ENCODE measurements at regions not wholly inside any gene's neighbourhood (a gene's known extent, or its start where the extent isn't known, plus 50 kb on each side); places are given as distances from the start of the nearest gene placed in this dataset.

DNA sequence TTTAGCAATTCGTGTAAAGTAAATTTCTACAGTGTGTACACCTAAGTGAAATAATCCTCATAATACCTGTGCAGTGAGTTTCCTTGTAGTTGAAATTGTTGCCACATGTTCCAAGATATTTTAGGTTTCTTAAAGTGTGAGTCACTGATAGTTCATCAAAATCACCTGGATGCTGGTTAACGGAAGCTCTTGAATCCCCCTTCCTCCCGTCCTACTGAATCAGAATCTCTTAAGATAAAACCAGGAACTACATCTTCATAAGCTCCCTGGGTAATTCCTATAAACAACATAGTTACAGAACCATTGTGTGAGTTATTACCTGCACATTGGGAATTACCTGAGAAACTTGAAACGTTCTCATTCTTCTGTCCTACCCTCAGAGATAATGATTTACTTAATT is 197.4 kb upstream of the HS3ST1 start (continued):
- TF ChIP-seq, protein P1, sequence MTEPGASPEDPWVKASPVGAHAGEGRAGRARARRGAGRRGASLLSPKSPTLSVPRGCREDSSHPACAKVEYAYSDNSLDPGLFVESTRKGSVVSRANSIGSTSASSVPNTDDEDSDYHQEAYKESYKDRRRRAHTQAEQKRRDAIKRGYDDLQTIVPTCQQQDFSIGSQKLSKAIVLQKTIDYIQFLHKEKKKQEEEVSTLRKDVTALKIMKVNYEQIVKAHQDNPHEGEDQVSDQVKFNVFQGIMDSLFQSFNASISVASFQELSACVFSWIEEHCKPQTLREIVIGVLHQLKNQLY (CRISPR knock-in tag; IDR thresholded peaks at IDR 0.05): no peak
- TF ChIP-seq SP1 (CRISPR knock-in tag; conservative IDR thresholded peaks at IDR 0.05): no peak

DNA sequence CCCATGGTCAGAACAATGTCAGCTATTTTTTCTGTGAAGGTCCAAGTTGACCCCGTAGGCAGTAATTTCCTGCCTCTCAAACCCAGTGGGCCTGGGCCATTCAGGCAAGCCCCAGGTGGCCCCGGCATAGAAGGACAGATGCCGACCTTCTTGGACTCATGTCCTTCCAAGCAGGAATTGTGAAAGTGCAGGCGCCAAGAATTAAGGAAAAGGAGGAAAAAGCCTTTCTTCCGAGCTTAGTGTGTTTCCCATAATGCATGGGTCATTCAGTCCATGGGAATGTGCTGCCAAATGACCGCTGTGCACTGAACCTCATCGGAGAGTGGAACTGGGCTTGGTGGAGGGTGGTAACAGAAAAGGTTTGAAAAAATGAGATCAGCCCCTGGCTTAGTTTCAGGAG is 196.5 kb upstream of the HS3ST1 start:
- H3K4me3 Mint-ChIP-seq: no peak overlapping the region
- H3K27ac Mint-ChIP-seq: no peak overlapping the region
- H3K36me3 Mint-ChIP-seq: peaks cover 45% of the 10 kb centered on the region
- H3K27me3 Mint-ChIP-seq (ENCODE audit: low read depth): peaks cover 8% of the 10 kb centered on the region
- CTCF ChIA-PET: no interaction called here
- peaks cover 9% of the 10 kb centered on the region for H3K4me1 Mint-ChIP-seq
- H3K9me3 Mint-ChIP-seq: peaks cover 77% of the 10 kb centered on the region
- TF ChIP-seq ATF1 (CRISPR knock-in tag; IDR thresholded peaks at IDR 0.05) (no peak), ELF4 (CRISPR knock-in tag; IDR thresholded peaks at IDR 0.05; ENCODE audit: low read depth) (no peak), FOXK1 (CRISPR knock-in tag; IDR thresholded peaks at IDR 0.05) (no peak), ZBTB21 (CRISPR knock-in tag; IDR thresholded peaks at IDR 0.05; ENCODE audit: borderline replicate concordance) (no peak), ZNF263 (CRISPR knock-in tag; IDR thresholded peaks at IDR 0.05; ENCODE audit: low read depth) (no peak)
- TF ChIP-seq, protein P2, sequence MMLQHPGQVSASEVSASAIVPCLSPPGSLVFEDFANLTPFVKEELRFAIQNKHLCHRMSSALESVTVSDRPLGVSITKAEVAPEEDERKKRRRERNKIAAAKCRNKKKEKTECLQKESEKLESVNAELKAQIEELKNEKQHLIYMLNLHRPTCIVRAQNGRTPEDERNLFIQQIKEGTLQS (CRISPR knock-in tag; conservative IDR thresholded peaks at IDR 0.05): no peak
- TF ChIP-seq, protein P3, sequence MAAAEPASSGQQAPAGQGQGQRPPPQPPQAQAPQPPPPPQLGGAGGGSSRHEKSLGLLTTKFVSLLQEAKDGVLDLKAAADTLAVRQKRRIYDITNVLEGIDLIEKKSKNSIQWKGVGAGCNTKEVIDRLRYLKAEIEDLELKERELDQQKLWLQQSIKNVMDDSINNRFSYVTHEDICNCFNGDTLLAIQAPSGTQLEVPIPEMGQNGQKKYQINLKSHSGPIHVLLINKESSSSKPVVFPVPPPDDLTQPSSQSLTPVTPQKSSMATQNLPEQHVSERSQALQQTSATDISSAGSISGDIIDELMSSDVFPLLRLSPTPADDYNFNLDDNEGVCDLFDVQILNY (CRISPR knock-in tag; IDR thresholded peaks at IDR 0.05): no peak
- ATAC-seq (no peak), DNase-seq (ENCODE audit: low spot score) (no peak)
- POLR2A ChIA-PET: no interaction called here

DNA sequence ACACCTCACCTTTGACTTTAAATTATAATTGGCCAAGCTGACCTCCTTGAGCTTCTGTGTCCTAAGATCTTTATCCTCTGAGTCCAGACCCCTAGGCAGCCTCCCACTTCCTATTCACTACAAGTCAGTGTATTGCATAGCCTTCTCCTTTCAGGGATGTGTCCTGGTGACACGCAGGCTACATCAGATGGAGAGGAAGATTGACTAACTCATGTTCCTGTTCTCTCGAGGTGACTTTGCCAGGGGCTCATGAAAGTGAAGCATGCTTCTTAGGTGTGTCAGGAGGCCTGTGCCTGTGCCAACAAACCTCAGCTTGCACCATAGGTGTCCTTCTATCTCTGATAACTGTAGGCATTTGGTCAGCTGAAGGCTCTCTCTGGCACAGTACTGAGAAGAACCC is 195.7 kb upstream of the HS3ST1 start:
- peaks cover 43% of the 10 kb centered on the region for H3K36me3 Mint-ChIP-seq
- DNase-seq (ENCODE audit: low spot score): no peak
- CTCF ChIA-PET: no interaction called here
- H3K9me3 Mint-ChIP-seq: peaks cover 79% of the 10 kb centered on the region
- no peak overlapping the region for H3K27ac Mint-ChIP-seq
- TF ChIP-seq SMAD3 (CRISPR knock-in tag; IDR thresholded peaks at IDR 0.05; ENCODE audit: borderline replicate concordance) (no peak), NFE2L1 (CRISPR knock-in tag; IDR thresholded peaks at IDR 0.05) (no peak), NFYB (CRISPR knock-in tag; conservative IDR thresholded peaks at IDR 0.05; ENCODE audit: low read depth) (no peak), ZNF423 (CRISPR knock-in tag; IDR thresholded peaks at IDR 0.05) (no peak), MYBL2 (CRISPR knock-in tag; IDR thresholded peaks at IDR 0.05) (no peak), RORB (CRISPR knock-in tag; IDR thresholded peaks at IDR 0.05) (no peak), CBFB (CRISPR knock-in tag; IDR thresholded peaks at IDR 0.05; ENCODE audit: low read depth) (no peak), ZNF138 (CRISPR knock-in tag; conservative IDR thresholded peaks at IDR 0.05) (no peak), FOXK1 (CRISPR knock-in tag; IDR thresholded peaks at IDR 0.05) (no peak), ZNF232 (CRISPR knock-in tag; IDR thresholded peaks at IDR 0.05) (no peak), SMAD4 (CRISPR knock-in tag; IDR thresholded peaks at IDR 0.05) (no peak), SOX15 (CRISPR knock-in tag; IDR thresholded peaks at IDR 0.05) (no peak)
- TF ChIP-seq, protein P1 (CRISPR knock-in tag; IDR thresholded peaks at IDR 0.05): no peak
- TF ChIP-seq, protein P4, sequence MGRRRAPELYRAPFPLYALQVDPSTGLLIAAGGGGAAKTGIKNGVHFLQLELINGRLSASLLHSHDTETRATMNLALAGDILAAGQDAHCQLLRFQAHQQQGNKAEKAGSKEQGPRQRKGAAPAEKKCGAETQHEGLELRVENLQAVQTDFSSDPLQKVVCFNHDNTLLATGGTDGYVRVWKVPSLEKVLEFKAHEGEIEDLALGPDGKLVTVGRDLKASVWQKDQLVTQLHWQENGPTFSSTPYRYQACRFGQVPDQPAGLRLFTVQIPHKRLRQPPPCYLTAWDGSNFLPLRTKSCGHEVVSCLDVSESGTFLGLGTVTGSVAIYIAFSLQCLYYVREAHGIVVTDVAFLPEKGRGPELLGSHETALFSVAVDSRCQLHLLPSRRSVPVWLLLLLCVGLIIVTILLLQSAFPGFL (CRISPR knock-in tag; IDR thresholded peaks at IDR 0.05; ENCODE audit: borderline replicate concordance): no peak
- TF ChIP-seq, protein P5, sequence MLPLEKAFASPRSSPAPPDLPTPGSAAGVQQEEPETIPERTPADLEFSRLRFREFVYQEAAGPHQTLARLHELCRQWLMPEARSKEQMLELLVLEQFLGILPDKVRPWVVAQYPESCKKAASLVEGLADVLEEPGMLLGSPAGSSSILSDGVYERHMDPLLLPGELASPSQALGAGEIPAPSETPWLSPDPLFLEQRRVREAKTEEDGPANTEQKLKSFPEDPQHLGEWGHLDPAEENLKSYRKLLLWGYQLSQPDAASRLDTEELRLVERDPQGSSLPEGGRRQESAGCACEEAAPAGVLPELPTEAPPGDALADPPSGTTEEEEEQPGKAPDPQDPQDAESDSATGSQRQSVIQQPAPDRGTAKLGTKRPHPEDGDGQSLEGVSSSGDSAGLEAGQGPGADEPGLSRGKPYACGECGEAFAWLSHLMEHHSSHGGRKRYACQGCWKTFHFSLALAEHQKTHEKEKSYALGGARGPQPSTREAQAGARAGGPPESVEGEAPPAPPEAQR (CRISPR knock-in tag; IDR thresholded peaks at IDR 0.05): no peak
- TF ChIP-seq, protein P6, sequence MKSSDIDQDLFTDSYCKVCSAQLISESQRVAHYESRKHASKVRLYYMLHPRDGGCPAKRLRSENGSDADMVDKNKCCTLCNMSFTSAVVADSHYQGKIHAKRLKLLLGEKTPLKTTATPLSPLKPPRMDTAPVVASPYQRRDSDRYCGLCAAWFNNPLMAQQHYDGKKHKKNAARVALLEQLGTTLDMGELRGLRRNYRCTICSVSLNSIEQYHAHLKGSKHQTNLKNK (CRISPR knock-in tag; IDR thresholded peaks at IDR 0.05): no peak
- TF ChIP-seq, protein P7, sequence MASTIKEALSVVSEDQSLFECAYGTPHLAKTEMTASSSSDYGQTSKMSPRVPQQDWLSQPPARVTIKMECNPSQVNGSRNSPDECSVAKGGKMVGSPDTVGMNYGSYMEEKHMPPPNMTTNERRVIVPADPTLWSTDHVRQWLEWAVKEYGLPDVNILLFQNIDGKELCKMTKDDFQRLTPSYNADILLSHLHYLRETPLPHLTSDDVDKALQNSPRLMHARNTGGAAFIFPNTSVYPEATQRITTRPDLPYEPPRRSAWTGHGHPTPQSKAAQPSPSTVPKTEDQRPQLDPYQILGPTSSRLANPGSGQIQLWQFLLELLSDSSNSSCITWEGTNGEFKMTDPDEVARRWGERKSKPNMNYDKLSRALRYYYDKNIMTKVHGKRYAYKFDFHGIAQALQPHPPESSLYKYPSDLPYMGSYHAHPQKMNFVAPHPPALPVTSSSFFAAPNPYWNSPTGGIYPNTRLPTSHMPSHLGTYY (CRISPR knock-in tag; IDR thresholded peaks at IDR 0.05): no peak
- H3K4me1 Mint-ChIP-seq: peaks cover 6% of the 10 kb centered on the region
- POLR2A ChIA-PET: no interaction called here
- H3K4me3 Mint-ChIP-seq: no peak overlapping the region
- peaks cover 8% of the 10 kb centered on the region for H3K27me3 Mint-ChIP-seq (ENCODE audit: low read depth)
- ATAC-seq: no peak
